ENCODE measurements at regions not wholly inside any gene's neighbourhood (a gene's known extent, or its start where the extent isn't known, plus 50 kb on each side); places are given as distances from the start of the nearest gene placed in this dataset.

DNA sequence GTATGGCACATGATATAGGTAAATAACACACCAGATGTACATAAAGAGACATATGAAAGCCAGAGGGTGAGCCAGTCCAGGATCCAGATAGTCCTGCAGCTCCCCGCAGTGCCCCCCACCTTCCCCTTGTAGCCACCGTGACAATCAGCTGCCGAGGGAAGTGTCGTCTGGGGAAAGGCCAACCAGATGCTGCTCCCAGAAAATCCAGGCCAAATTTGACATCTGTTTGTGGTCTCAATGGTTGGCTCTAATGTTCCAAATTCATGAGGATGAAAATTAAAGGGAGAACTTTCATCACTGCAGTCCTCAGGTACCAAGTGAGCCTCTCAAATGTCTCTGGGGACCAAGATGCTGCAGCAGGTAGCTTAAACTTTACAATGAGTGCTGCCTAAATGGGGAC is 210.3 kb downstream of the PTEN start:
- Histone ChIP-seq H3K4me1 (ENCODE audit: control insufficient read depth, low read depth, low read length) (no peaks in the 10 kb centered on the region), H2BK15ac (replicated peaks; ENCODE audit: low read depth) (no peak overlapping the region), H3K18ac (ENCODE audit: low read length) (no peak overlapping the region), H3K4me3 (ENCODE audit: low read length) (no peak overlapping the region), H2AK5ac (ENCODE audit: low read length) (no peak overlapping the region), H3K23ac (ENCODE audit: low read length) (no peak overlapping the region), H2BK5ac (ENCODE audit: low read length) (no peak overlapping the region), H3K27ac (ENCODE audit: low read depth, low read length) (no peak overlapping the region), H3K4ac (ENCODE audit: low read depth, low read length) (no peak overlapping the region), H3K79me1 (ENCODE audit: low read length) (no peaks in the 10 kb centered on the region), H3K79me2 (ENCODE audit: control insufficient read depth, insufficient read depth, low read length) (no peaks in the 10 kb centered on the region), H4K8ac (ENCODE audit: low read depth, low read length) (no peak overlapping the region), H3K4me2 (ENCODE audit: low read length) (no peak overlapping the region), H4K5ac (ENCODE audit: low read length) (no peak overlapping the region), H3K36me3 (ENCODE audit: control insufficient read depth, insufficient read depth, low read length) (no peaks in the 10 kb centered on the region), H3K56ac (ENCODE audit: low read length) (no peak overlapping the region), H2BK120ac (ENCODE audit: low read depth, low read length) (no peak overlapping the region), H3K9ac (ENCODE audit: low read length) (no peak overlapping the region), H3K27me3 (ENCODE audit: insufficient read depth, low read length, poor library complexity) (no peaks in the 10 kb centered on the region)
- WGBS (ENCODE audit: extremely low coverage, insufficient coverage, low lambda C conversion rate) = no CpG with 5 or more reads among the region's 4 CpGs
- no peak for DNase-seq

DNA sequence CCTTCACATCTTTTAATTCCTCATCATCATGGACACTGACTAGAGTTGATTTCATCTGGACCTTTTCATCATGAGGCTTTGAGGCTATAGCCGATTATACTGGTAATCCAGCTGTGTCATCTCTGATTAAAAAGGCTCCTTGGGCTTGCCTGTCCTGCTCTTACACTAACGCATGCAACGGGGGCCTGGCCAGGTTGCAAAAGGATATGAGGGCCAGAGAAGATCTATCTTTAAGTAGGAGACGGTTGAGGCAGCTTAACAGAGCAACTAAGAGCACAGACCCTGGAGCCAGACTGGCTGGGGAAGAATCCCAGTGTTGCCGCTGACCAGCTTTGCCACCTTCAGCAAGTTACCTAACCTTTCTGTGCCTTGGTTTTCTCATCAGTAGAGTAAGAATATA is 211.5 kb downstream of the PTEN start:
- Histone ChIP-seq H3K4me2 (ENCODE audit: low read length) (no peak overlapping the region), H3K9ac (ENCODE audit: low read length) (no peak overlapping the region), H3K18ac (ENCODE audit: low read length) (no peak overlapping the region), H3K4ac (ENCODE audit: low read depth, low read length) (no peak overlapping the region), H3K27me3 (ENCODE audit: insufficient read depth, low read length, poor library complexity) (no peaks in the 10 kb centered on the region), H3K27ac (ENCODE audit: low read depth, low read length) (no peak overlapping the region), H3K79me2 (ENCODE audit: control insufficient read depth, insufficient read depth, low read length) (no peaks in the 10 kb centered on the region), H3K4me1 (ENCODE audit: control insufficient read depth, low read depth, low read length) (no peaks in the 10 kb centered on the region), H2BK120ac (ENCODE audit: low read depth, low read length) (no peak overlapping the region), H3K56ac (ENCODE audit: low read length) (no peak overlapping the region), H3K23ac (ENCODE audit: low read length) (no peak overlapping the region), H2BK15ac (replicated peaks; ENCODE audit: low read depth) (no peak overlapping the region), H4K8ac (ENCODE audit: low read depth, low read length) (no peak overlapping the region), H3K36me3 (ENCODE audit: control insufficient read depth, insufficient read depth, low read length) (no peaks in the 10 kb centered on the region), H3K79me1 (ENCODE audit: low read length) (no peaks in the 10 kb centered on the region), H2AK5ac (ENCODE audit: low read length) (no peak overlapping the region), H3K4me3 (ENCODE audit: low read length) (no peak overlapping the region), H4K5ac (ENCODE audit: low read length) (no peak overlapping the region), H2BK5ac (ENCODE audit: low read length) (no peak overlapping the region)
- no peak for DNase-seq
- no CpG with 5 or more reads among the region's 5 CpGs for WGBS (ENCODE audit: extremely low coverage, insufficient coverage, low lambda C conversion rate)

DNA sequence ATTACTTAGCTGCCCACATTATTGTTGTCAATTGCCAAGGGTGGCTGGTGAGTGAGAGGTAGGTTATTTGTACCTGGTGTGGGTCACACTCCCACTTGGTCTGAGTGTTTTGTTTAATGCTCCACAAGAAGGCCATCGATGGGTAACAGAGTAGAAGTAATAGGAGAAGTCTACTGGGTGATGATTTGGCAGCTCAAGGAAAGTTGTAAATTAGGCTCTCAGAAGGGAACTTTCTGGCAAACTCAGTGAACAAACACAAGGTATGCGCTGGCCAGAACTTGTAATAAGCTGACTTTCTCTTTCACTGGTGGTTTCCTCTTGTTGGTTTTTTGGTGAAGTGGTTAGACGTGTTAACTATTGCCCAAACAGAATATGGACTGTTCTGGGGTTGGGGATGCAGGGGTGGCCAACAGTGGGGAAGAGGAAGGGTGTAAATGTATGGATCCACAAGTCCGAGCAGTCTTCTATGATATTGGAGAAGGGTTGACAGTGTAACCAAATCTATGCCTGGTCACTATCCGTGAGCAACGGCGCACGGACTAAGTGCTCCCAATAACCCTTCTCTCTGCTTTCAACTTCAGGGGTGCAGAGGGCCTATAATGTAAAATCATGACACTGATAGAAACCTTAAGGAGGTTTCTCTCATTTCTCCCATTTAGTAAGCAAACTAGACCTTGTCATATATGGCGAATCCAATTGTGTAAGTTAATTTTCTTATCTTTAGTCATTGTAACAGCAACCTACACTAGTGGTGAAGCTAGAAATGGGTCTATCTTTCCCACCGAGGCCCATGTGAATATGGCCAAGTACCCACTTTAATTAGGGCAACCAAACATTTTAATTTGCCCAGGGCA is 212.8 kb downstream of the PTEN start:
- H4K8ac ChIP-seq (ENCODE audit: low read depth, low read length) = no peak overlapping the region
- no peak overlapping the region for H2BK15ac ChIP-seq (replicated peaks; ENCODE audit: low read depth)
- DNase-seq = no peak
- H3K4ac ChIP-seq (ENCODE audit: low read depth, low read length) = no peak overlapping the region
- no peak overlapping the region for H3K56ac ChIP-seq (ENCODE audit: low read length)
- H3K4me2 ChIP-seq (ENCODE audit: low read length) = no peak overlapping the region
- H3K27ac ChIP-seq (ENCODE audit: low read depth, low read length) = no peak overlapping the region
- no peak overlapping the region for H2BK120ac ChIP-seq (ENCODE audit: low read depth, low read length)
- no peak overlapping the region for H4K5ac ChIP-seq (ENCODE audit: low read length)
- no peak overlapping the region for H3K23ac ChIP-seq (ENCODE audit: low read length)
- H3K79me2 ChIP-seq (ENCODE audit: control insufficient read depth, insufficient read depth, low read length) = no peaks in the 10 kb centered on the region
- no CpG with 5 or more reads among the region's 10 CpGs for WGBS (ENCODE audit: extremely low coverage, insufficient coverage, low lambda C conversion rate)
- no peak overlapping the region for H2AK5ac ChIP-seq (ENCODE audit: low read length)
- H2BK5ac ChIP-seq (ENCODE audit: low read length) = no peak overlapping the region
- H3K36me3 ChIP-seq (ENCODE audit: control insufficient read depth, insufficient read depth, low read length) = no peaks in the 10 kb centered on the region
- no peaks in the 10 kb centered on the region for H3K27me3 ChIP-seq (ENCODE audit: insufficient read depth, low read length, poor library complexity)
- no peak overlapping the region for H3K18ac ChIP-seq (ENCODE audit: low read length)
- no peak overlapping the region for H3K9ac ChIP-seq (ENCODE audit: low read length)
- no peaks in the 10 kb centered on the region for H3K79me1 ChIP-seq (ENCODE audit: low read length)
- H3K4me3 ChIP-seq (ENCODE audit: low read length) = no peak overlapping the region
- H3K4me1 ChIP-seq (ENCODE audit: control insufficient read depth, low read depth, low read length) = no peaks in the 10 kb centered on the region

DNA sequence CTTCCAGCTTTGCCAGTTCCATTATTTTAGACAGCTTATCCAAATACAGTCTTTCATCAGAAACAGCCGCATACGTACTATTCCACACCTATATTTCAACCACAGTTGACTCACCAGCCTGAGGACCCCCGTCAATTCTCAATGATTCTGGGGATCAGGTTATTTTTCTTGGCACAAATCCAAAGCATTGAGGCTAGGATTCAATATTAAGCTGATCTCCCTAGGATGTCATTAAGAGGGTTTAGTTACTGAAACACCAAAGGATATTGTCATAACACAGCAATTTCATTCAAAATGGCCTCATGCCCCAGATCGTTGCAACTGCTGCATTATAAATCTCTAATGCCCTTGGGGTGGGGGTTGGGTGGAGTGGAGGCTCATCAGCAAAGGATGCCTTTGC is 214.6 kb downstream of the PTEN start:
- Histone ChIP-seq H3K79me1 (ENCODE audit: low read length) (no peaks in the 10 kb centered on the region), H3K4ac (ENCODE audit: low read depth, low read length) (no peak overlapping the region), H3K9ac (ENCODE audit: low read length) (no peak overlapping the region), H3K4me3 (ENCODE audit: low read length) (no peak overlapping the region), H3K79me2 (ENCODE audit: control insufficient read depth, insufficient read depth, low read length) (no peaks in the 10 kb centered on the region), H3K27ac (ENCODE audit: low read depth, low read length) (no peak overlapping the region), H2BK15ac (replicated peaks; ENCODE audit: low read depth) (no peak overlapping the region), H3K27me3 (ENCODE audit: insufficient read depth, low read length, poor library complexity) (no peaks in the 10 kb centered on the region), H4K8ac (ENCODE audit: low read depth, low read length) (no peak overlapping the region), H3K23ac (ENCODE audit: low read length) (no peak overlapping the region), H3K4me1 (ENCODE audit: control insufficient read depth, low read depth, low read length) (no peaks in the 10 kb centered on the region), H2BK5ac (ENCODE audit: low read length) (no peak overlapping the region), H2AK5ac (ENCODE audit: low read length) (no peak overlapping the region), H4K5ac (ENCODE audit: low read length) (no peak overlapping the region), H2BK120ac (ENCODE audit: low read depth, low read length) (no peak overlapping the region), H3K4me2 (ENCODE audit: low read length) (no peak overlapping the region), H3K18ac (ENCODE audit: low read length) (no peak overlapping the region), H3K36me3 (ENCODE audit: control insufficient read depth, insufficient read depth, low read length) (no peaks in the 10 kb centered on the region), H3K56ac (ENCODE audit: low read length) (no peak overlapping the region)
- no CpG with 5 or more reads among the region's 4 CpGs for WGBS (ENCODE audit: extremely low coverage, insufficient coverage, low lambda C conversion rate)
- no peak for DNase-seq

DNA sequence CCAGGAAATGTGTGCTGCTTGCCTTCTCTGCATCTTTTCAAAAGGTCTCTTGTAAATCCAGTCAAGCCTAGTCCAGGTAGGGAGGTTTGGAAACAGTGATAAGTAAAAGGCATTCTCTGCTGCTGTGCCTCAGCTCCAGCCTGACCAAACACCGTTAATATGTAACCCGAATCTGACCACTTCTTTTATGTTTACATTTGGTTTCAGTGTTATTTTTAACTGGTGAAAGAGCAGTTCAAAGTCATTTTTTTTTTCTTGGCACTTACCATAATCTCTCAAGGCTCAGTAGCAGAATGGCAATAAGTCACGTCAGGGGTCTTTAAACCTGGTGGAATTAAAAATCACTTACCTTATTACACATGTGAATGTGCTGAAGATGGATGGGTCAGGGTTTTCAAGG is 216.8 kb downstream of the PTEN start:
- no peak overlapping the region for H2AK5ac ChIP-seq (ENCODE audit: low read length)
- H3K27ac ChIP-seq (ENCODE audit: low read depth, low read length) = no peak overlapping the region
- H3K4me1 ChIP-seq (ENCODE audit: control insufficient read depth, low read depth, low read length) = no peaks in the 10 kb centered on the region
- no peak overlapping the region for H3K23ac ChIP-seq (ENCODE audit: low read length)
- no peak overlapping the region for H2BK5ac ChIP-seq (ENCODE audit: low read length)
- H3K4ac ChIP-seq (ENCODE audit: low read depth, low read length) = no peak overlapping the region
- H4K8ac ChIP-seq (ENCODE audit: low read depth, low read length) = no peak overlapping the region
- no CpG with 5 or more reads among the region's 3 CpGs for WGBS (ENCODE audit: extremely low coverage, insufficient coverage, low lambda C conversion rate)
- no peak overlapping the region for H3K56ac ChIP-seq (ENCODE audit: low read length)
- H2BK120ac ChIP-seq (ENCODE audit: low read depth, low read length) = no peak overlapping the region
- H3K4me3 ChIP-seq (ENCODE audit: low read length) = no peak overlapping the region
- H3K4me2 ChIP-seq (ENCODE audit: low read length) = no peak overlapping the region
- no peak overlapping the region for H3K9ac ChIP-seq (ENCODE audit: low read length)
- no peaks in the 10 kb centered on the region for H3K27me3 ChIP-seq (ENCODE audit: insufficient read depth, low read length, poor library complexity)
- H3K79me2 ChIP-seq (ENCODE audit: control insufficient read depth, insufficient read depth, low read length) = no peaks in the 10 kb centered on the region
- H3K36me3 ChIP-seq (ENCODE audit: control insufficient read depth, insufficient read depth, low read length) = no peaks in the 10 kb centered on the region
- DNase-seq = no peak
- H3K18ac ChIP-seq (ENCODE audit: low read length) = no peak overlapping the region
- no peak overlapping the region for H4K5ac ChIP-seq (ENCODE audit: low read length)
- no peaks in the 10 kb centered on the region for H3K79me1 ChIP-seq (ENCODE audit: low read length)
- no peak overlapping the region for H2BK15ac ChIP-seq (replicated peaks; ENCODE audit: low read depth)

Measured in mesendoderm (in vitro differentiated cells).